ENCODE measurements at regions not wholly inside any gene's neighbourhood (a gene's known extent, or its start where the extent isn't known, plus 50 kb on each side); places are given as distances from the start of the nearest gene placed in this dataset.
"Not testable (repeated sequence)": the region's sequence is repeated elsewhere in the genome, so short reads cannot be mapped to it uniquely, and the experiment has no call there.

DNA sequence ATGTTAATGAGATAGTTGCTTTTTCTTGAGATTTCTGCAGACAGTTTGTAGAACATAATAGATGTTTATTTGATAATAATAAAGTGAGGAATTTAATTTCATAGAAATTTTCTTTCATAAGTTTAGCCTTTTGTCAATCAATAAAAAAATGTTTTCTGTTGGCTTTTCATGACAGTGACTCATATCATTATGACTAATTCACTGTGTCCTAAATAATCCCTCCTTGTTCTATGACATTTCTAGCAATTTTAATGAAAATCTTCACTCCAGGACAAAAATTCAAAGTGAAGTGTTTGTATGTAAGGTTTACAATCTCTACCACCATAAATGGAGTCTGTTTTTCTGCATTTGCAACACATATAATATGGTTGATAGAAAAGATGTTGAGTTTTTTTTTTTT, 109.9 kb downstream of the UTRN start:
- DNase-seq (ENCODE audit: low read depth), result no peak

- no peak for DNase-seq (ENCODE audit: low read depth)
These were observed 110.7 kb downstream of the UTRN start for GRCh38 chr6:144395826-144396225.

- no peak for DNase-seq (ENCODE audit: low read depth)
These were observed 112.0 kb downstream of the UTRN start for GRCh38 chr6:144397141-144397540.

GRCh38 chr6:144400321-144400720, 115.2 kb downstream of the UTRN start:
- no peak for DNase-seq (ENCODE audit: low read depth)

GRCh38 chr6:144401736-144402733, 116.9 kb downstream of the UTRN start:
- DNase-seq (ENCODE audit: low read depth), result no peak

GRCh38 chr6:144402750-144403149, 117.6 kb downstream of the UTRN start:
- DNase-seq (ENCODE audit: low read depth), result no peak

GRCh38 chr6:144405163-144405562, 120.0 kb downstream of the UTRN start:
- DNase-seq (ENCODE audit: low read depth), result no peak

DNA sequence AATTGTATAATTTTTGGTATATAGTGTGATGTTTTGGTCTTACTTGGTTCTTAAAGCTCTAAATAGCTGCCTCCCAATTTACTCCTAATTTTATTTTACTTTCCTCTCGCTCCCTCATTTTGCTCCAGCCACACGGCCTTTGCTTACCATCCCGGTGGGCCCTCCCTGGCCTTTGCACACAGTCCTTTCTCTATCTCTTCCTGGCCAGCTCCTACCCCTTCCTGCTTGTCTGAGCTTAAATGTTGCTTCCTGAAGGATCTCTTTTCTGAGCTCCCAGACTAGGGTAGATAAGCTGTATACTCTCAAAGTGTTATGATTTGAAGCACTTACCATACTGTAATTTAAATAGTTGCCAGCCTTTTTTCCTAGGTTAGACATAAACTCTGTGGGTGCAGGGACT, 121.7 kb downstream of the UTRN start:
- DNase-seq (ENCODE audit: low read depth), result no peak

GRCh38 chr6:144408161-144408560, 123.0 kb downstream of the UTRN start:
- no peak for DNase-seq (ENCODE audit: low read depth)

GRCh38 chr6:144410059-144410458, 124.9 kb downstream of the UTRN start:
- no peak for DNase-seq (ENCODE audit: low read depth)

GRCh38 chr6:144410574-144410973, 125.4 kb downstream of the UTRN start:
- not testable (repeated sequence) for DNase-seq (ENCODE audit: low read depth)

- no peak for DNase-seq (ENCODE audit: low read depth)
These were observed 126.5 kb downstream of the UTRN start for GRCh38 chr6:144411531-144412165.

GRCh38 chr6:144413418-144413817, 128.3 kb downstream of the UTRN start:
- DNase-seq (ENCODE audit: low read depth), result no peak

- DNase-seq (ENCODE audit: low read depth), result no peak
These were observed 129.9 kb downstream of the UTRN start for GRCh38 chr6:144415014-144415413.

DNA sequence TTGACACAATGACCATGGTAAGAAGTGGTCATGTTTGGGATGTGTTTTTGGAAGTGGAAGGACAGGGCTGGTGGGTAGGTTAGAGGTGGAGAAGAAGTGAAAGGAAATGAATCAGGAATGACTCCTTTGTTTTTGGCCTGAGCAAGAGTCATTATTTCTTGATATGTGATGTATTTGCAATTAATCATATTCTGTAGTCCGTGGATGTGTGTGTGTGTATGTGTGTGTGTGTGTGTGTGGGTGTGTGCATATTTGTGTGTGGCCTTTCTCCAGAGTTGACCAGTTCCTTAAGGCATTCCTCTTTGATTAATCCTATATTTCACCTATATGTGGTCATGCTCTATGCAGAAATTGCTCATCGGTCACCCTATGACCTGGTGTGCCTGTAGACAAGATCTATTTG, 130.7 kb downstream of the UTRN start:
- no peak for DNase-seq (ENCODE audit: low read depth)

GRCh38 chr6:144416244-144416643, 131.1 kb downstream of the UTRN start:
- DNase-seq (ENCODE audit: low read depth), result no peak

DNA sequence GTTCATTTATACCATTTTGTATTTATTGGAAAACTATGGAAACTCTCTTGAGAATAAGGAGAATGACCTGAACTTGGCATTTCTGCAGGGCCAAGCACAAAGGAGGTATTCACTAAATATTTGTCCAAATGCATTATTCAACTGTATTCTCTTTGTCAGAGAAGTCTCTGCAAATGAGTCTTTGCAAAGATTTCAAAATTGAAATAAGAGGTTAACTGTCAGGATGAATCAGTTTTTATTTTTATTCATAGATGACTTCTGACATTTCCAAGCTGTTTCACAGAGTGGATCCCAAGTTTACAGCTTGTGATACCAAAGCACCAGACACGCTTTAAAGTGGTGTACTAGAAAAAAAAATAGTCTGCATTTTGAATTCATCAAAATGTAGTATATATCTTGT, 131.6 kb downstream of the UTRN start:
- DNase-seq (ENCODE audit: low read depth), result no peak

DNA sequence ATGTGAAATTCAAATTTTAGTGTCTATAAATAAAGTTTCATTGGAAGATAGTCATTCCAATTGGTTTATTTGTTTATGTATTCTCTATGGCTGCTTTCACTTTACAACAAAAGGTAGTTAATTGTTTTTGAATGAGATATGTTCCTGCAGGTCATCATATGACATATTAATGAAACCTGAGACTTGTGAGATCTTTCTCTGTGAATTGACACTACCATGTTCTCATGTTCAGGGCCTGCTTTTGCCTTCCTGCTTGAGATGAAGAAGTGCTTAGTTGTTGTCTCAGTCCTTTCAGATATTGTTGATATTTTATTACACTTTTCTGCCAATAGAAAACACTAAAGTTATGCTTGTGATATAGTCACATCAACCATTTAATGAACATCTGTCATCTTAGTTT, 132.5 kb downstream of the UTRN start:
- no peak for DNase-seq (ENCODE audit: low read depth)

- no peak for DNase-seq (ENCODE audit: low read depth)
These were observed 133.9 kb downstream of the UTRN start for GRCh38 chr6:144418959-144419545.

- DNase-seq (ENCODE audit: low read depth), result no peak
These were observed 138.0 kb downstream of the UTRN start for GRCh38 chr6:144423167-144423566.

DNA sequence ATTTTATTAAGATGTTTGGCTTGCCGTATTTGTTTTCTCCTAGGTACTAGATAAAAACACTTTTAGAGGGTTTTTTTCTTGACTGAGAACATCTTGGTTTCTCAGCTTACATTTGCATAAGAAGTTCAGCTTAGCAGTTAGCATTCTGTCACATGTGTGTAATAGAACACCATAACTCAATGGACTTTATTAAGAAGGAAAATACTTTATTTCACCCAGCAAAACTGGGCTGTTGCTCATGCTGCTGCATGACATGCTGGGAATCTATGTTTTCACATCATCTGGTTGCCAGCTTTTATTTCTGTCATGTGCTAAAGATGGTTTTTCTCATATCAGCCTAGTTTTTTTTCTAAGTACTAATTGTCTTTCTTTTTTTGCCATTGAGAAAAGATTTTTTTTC, 144.6 kb downstream of the UTRN start:
- no peak for DNase-seq (ENCODE audit: low read depth)

GRCh38 chr6:144433446-144433845, 148.3 kb downstream of the UTRN start:
- DNase-seq (ENCODE audit: low read depth), result not testable (repeated sequence)
